ENCODE measurements at regions not wholly inside any gene's neighbourhood (a gene's known extent, or its start where the extent isn't known, plus 50 kb on each side); places are given as distances from the start of the nearest gene placed in this dataset.

GRCh38 chr2:240245706-240246105, 105.2 kb upstream of the OTOS start:
- TF ChIP-seq, protein P1, sequence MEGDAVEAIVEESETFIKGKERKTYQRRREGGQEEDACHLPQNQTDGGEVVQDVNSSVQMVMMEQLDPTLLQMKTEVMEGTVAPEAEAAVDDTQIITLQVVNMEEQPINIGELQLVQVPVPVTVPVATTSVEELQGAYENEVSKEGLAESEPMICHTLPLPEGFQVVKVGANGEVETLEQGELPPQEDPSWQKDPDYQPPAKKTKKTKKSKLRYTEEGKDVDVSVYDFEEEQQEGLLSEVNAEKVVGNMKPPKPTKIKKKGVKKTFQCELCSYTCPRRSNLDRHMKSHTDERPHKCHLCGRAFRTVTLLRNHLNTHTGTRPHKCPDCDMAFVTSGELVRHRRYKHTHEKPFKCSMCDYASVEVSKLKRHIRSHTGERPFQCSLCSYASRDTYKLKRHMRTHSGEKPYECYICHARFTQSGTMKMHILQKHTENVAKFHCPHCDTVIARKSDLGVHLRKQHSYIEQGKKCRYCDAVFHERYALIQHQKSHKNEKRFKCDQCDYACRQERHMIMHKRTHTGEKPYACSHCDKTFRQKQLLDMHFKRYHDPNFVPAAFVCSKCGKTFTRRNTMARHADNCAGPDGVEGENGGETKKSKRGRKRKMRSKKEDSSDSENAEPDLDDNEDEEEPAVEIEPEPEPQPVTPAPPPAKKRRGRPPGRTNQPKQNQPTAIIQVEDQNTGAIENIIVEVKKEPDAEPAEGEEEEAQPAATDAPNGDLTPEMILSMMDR (IDR thresholded peaks at IDR 0.05): no peak

GRCh38 chr2:240246173-240246820, 105.8 kb upstream of the OTOS start:
- peak; percentile 13 for DNase-seq
- H3K9ac ChIP-seq (ENCODE audit: low read depth in 2 of 2, low read length in 2 of 2): no peak overlapping the region
- no peaks in the 10 kb centered on the region for H3K36me3 ChIP-seq
- H3K27me3 ChIP-seq: no peaks in the 10 kb centered on the region
- no peak overlapping the region for H3K27ac ChIP-seq
- H3K4me1 ChIP-seq: no peaks in the 10 kb centered on the region
- no peaks in the 10 kb centered on the region for H3K9me3 ChIP-seq
- H3K4me3 ChIP-seq: no peak overlapping the region
- TF ChIP-seq, protein P1 (IDR thresholded peaks at IDR 0.05): no peak
- intact Hi-C loops (cut with DNase I): no loop called here

More at GRCh38 chr2:240245706-240246105, 105.2 kb upstream of the OTOS start:
- peak; percentile 14 for DNase-seq
- no peaks in the 10 kb centered on the region for H3K27me3 ChIP-seq
- no peak overlapping the region for H3K4me3 ChIP-seq
- intact Hi-C loops (cut with DNase I): no loop called here
- H3K9me3 ChIP-seq: no peaks in the 10 kb centered on the region
- no peak overlapping the region for H3K9ac ChIP-seq (ENCODE audit: low read depth in 2 of 2, low read length in 2 of 2)
- H3K27ac ChIP-seq: no peak overlapping the region
- H3K36me3 ChIP-seq: no peaks in the 10 kb centered on the region
- H3K4me1 ChIP-seq: no peaks in the 10 kb centered on the region

GRCh38 chr2:240247241-240247867, 106.9 kb upstream of the OTOS start:
- intact Hi-C loops (cut with DNase I): no loop called here
- peak; percentile 9 for DNase-seq
- H3K27ac ChIP-seq: no peak overlapping the region
- TF ChIP-seq, protein P1 (IDR thresholded peaks at IDR 0.05): no peak
- no peak overlapping the region for H3K4me3 ChIP-seq
- H3K9me3 ChIP-seq: no peaks in the 10 kb centered on the region
- no peaks in the 10 kb centered on the region for H3K4me1 ChIP-seq
- no peaks in the 10 kb centered on the region for H3K36me3 ChIP-seq
- no peaks in the 10 kb centered on the region for H3K27me3 ChIP-seq
- no peak overlapping the region for H3K9ac ChIP-seq (ENCODE audit: low read depth in 2 of 2, low read length in 2 of 2)

DNA sequence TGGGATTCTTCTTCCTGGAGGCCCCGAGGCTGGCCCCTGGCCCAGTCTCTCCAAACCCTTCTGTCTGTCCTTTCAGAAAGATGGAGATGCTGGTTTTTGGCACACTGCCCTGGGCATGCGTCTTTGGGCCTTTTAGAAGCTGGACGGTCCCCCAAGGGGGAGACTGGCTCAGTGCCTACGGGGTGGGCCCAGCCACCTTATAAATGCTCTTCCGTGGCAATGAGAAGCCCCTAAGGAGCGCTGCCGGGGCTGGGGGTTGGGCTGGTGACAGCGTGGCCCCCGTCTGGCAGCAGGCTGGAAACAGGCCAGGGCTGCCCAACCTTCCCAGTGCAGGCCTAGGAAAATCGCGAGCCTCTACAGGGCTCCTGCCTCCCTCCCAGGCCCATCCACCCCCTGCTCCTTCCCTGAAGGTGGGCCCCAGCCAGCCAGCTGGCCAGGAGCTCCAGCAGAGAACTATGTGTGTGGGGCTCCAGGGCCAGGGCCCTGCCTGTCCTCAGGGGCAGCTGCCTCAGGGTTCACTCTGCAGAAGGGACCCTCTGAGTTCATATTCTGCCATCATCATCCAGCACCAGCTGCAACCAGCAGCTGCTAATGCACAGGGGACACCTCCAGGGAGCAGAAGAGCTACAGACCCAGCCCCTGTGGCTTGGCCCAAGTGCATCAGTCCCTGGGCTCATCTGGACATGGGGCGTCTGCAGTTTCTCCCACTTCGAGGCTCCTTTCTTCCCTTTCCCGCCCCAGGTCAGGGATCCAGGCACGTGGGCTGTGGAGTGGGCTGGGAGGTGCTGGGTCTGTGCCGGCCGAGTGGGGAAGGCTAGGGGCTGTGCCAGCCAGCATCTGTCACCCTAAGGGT, 107.6 kb upstream of the OTOS start:
- intact Hi-C loops (cut with DNase I): no loop called here
- Histone ChIP-seq H3K9me3 (no peaks in the 10 kb centered on the region), H3K27me3 (no peaks in the 10 kb centered on the region), H3K4me3 (no peak overlapping the region), H3K9ac (ENCODE audit: low read depth in 2 of 2, low read length in 2 of 2) (no peak overlapping the region), H3K36me3 (no peaks in the 10 kb centered on the region), H3K4me1 (no peaks in the 10 kb centered on the region), H3K27ac (no peak overlapping the region)
- TF ChIP-seq, protein P1 (IDR thresholded peaks at IDR 0.05): no peak
- peak; percentile 17 for DNase-seq

DNA sequence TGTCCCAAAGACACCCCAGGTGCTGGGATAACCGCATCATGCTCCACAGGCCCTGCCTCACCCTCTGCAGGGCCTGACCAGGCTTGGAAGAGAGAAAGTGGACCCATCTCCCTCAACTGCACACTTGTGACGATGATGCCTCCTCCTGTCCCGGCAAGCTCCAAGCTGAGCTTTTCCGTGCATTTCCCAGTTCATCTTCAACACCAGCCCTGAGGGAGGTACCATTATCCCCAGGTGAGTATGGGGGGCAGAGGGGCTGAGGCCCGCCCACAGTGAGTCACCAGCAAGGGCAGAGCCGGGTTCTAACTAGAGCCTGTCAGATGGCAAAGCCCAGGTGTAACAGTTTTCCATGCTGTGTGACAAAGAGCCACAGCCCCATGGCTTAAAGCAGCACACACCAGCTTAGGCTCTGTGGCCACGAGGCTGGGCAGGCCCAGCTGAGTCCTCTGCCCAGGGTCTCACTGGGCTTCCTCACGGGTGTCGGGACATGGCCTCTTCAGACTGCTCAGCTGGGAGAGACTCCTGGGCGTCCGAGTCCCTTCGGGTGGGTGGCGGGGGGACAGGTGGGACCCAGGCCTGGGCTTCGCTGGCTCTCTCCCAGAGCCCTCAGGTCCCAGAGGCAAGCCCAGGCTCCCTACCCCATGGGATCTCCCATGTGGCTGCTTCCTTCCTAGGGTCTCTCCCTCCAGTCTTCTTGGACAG, 108.4 kb upstream of the OTOS start:
- Histone ChIP-seq H3K4me1 (no peaks in the 10 kb centered on the region), H3K27me3 (no peaks in the 10 kb centered on the region), H3K9ac (ENCODE audit: low read depth in 2 of 2, low read length in 2 of 2) (no peak overlapping the region), H3K9me3 (no peaks in the 10 kb centered on the region), H3K27ac (no peak overlapping the region), H3K36me3 (no peaks in the 10 kb centered on the region), H3K4me3 (no peak overlapping the region)
- peak; percentile 9 for DNase-seq
- TF ChIP-seq, protein P1 (IDR thresholded peaks at IDR 0.05): no peak
- intact Hi-C loops (cut with DNase I): no loop called here

Measured in colonic mucosa (tissue), 4 donors.